GM18870 (cell line): ENCODE measurements at regions not wholly inside any gene's neighbourhood (a gene's known extent, or its start where the extent isn't known, plus 50 kb on each side); places are given as distances from the start of the nearest gene placed in this dataset.

ENCODE experiments used
- ATAC-seq: cut with Tn5 transposase; IDR thresholded peaks from one replicate; pipeline ENCODE4 v1.9.1; 2021; ENCODE audit warnings: moderate library complexity; ENCODE audit not compliant: unreplicated experiment

- no peak for ATAC-seq
Measured at GRCh38 chr16:77551357-77551756, 116.5 kb upstream of the ADAMTS18 start.

- no peak for ATAC-seq
Measured at GRCh38 chr16:77553130-77553529, 118.3 kb upstream of the ADAMTS18 start.

- no peak for ATAC-seq
Measured at GRCh38 chr16:77555126-77555525, 120.3 kb upstream of the ADAMTS18 start.

GRCh38 chr16:77555791-77556190 lies 121.0 kb upstream of the ADAMTS18 start:
- no peak for ATAC-seq

GRCh38 chr16:77556201-77556873 lies 121.5 kb upstream of the ADAMTS18 start:
- ATAC-seq, result no peak

- ATAC-seq, result no peak
Measured at GRCh38 chr16:77557385-77557784, 122.6 kb upstream of the ADAMTS18 start.

- no peak for ATAC-seq
Measured at GRCh38 chr16:77558786-77559185, 124.0 kb upstream of the ADAMTS18 start.

GRCh38 chr16:77562497-77562896 lies 127.7 kb upstream of the ADAMTS18 start:
- no peak for ATAC-seq

- ATAC-seq, result no peak
Measured at GRCh38 chr16:77564791-77565390, 130.1 kb upstream of the ADAMTS18 start.

- no peak for ATAC-seq
Measured at GRCh38 chr16:77569406-77569805, 134.6 kb upstream of the ADAMTS18 start.

GRCh38 chr16:77570574-77570973 lies 135.7 kb upstream of the ADAMTS18 start:
- ATAC-seq, result no peak

- no peak for ATAC-seq
Measured at GRCh38 chr16:77571115-77571862, 136.5 kb upstream of the ADAMTS18 start.

- no peak for ATAC-seq
Measured at GRCh38 chr16:77574867-77575624, 140.2 kb upstream of the ADAMTS18 start.

- no peak for ATAC-seq
Measured at GRCh38 chr16:77579351-77579891, 142.9 kb upstream of the NUDT7 start.

GRCh38 chr16:77581706-77582105 lies 140.6 kb upstream of the NUDT7 start:
- no peak for ATAC-seq

GRCh38 chr16:77584205-77584859 lies 138.0 kb upstream of the NUDT7 start:
- ATAC-seq, result peak; percentile 50

GRCh38 chr16:77585379-77586251 lies 136.7 kb upstream of the NUDT7 start:
- no peak for ATAC-seq

- no peak for ATAC-seq
Measured at GRCh38 chr16:77588389-77588788, 133.9 kb upstream of the NUDT7 start.

GRCh38 chr16:77589071-77589765 lies 133.1 kb upstream of the NUDT7 start:
- ATAC-seq, result no peak
